ENCODE measurements at regions not wholly inside any gene's neighbourhood (a gene's known extent, or its start where the extent isn't known, plus 50 kb on each side); places are given as distances from the start of the nearest gene placed in this dataset.

- Mint-ChIP-seq H3K27me3 (ENCODE audit: low read depth) (no peaks in the 10 kb centered on the region), H3K36me3 (ENCODE audit: low read depth) (no peaks in the 10 kb centered on the region), H3K27ac (no peak overlapping the region), H3K4me1 (ENCODE audit: low read depth) (no peaks in the 10 kb centered on the region), H3K4me3 (ENCODE audit: low read depth) (no peak overlapping the region), H3K9me3 (peaks cover 36% of the 10 kb centered on the region)
- intact Hi-C loops (cut with micrococcal nuclease) = no loop called here
- no peak for DNase-seq (ENCODE audit: low spot score)
Observed at GRCh38 chr5:27594141-27594540, 555.8 kb upstream of the CDH9 start.

DNA sequence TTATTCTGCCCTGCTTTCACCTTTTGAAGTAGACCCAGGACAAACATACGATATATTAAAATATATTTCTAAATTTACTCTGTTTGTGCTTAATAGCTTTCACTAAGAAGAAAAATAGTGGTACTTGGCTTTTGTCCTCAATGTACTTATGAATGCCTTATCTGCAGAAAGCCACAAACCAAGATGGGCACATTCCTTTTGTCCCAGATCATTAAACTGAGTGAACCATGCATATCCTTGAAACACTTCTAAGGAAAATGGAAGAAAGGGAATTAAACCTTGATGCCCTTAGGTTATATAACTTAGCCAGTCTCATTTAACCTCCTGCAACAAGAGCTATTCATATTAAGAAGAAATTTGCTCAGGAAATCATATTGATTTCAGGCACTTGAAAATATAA, 553.8 kb upstream of the CDH9 start:
- no peak overlapping the region for H3K4me3 Mint-ChIP-seq (ENCODE audit: low read depth)

GRCh38 chr5:27590503-27590902, 552.1 kb upstream of the CDH9 start:
- Mint-ChIP-seq H3K27ac (no peak overlapping the region), H3K9me3 (peaks cover 51% of the 10 kb centered on the region), H3K27me3 (ENCODE audit: low read depth) (no peaks in the 10 kb centered on the region), H3K4me3 (ENCODE audit: low read depth) (no peak overlapping the region), H3K36me3 (ENCODE audit: low read depth) (no peaks in the 10 kb centered on the region), H3K4me1 (ENCODE audit: low read depth) (no peaks in the 10 kb centered on the region)
- intact Hi-C loops (cut with micrococcal nuclease) = no loop called here
- DNase-seq (ENCODE audit: low spot score) = no peak

More for the DNA sequence above, 553.8 kb upstream of the CDH9 start:
- H3K27ac Mint-ChIP-seq = no peak overlapping the region
- no peaks in the 10 kb centered on the region for H3K4me1 Mint-ChIP-seq (ENCODE audit: low read depth)
- H3K36me3 Mint-ChIP-seq (ENCODE audit: low read depth) = no peaks in the 10 kb centered on the region
- intact Hi-C loops (cut with micrococcal nuclease) = no loop called here
- peaks cover 51% of the 10 kb centered on the region for H3K9me3 Mint-ChIP-seq
- no peaks in the 10 kb centered on the region for H3K27me3 Mint-ChIP-seq (ENCODE audit: low read depth)
- no peak for DNase-seq (ENCODE audit: low spot score)

GRCh38 chr5:27578279-27578678, 539.9 kb upstream of the CDH9 start:
- no peak overlapping the region for H3K27ac Mint-ChIP-seq
- intact Hi-C loops (cut with micrococcal nuclease) = no loop called here
- DNase-seq (ENCODE audit: low spot score) = no peak
- no peaks in the 10 kb centered on the region for H3K36me3 Mint-ChIP-seq (ENCODE audit: low read depth)
- H3K9me3 Mint-ChIP-seq = peaks cover 43% of the 10 kb centered on the region
- H3K4me3 Mint-ChIP-seq (ENCODE audit: low read depth) = no peak overlapping the region
- no peaks in the 10 kb centered on the region for H3K27me3 Mint-ChIP-seq (ENCODE audit: low read depth)
- H3K4me1 Mint-ChIP-seq (ENCODE audit: low read depth) = no peaks in the 10 kb centered on the region

DNA sequence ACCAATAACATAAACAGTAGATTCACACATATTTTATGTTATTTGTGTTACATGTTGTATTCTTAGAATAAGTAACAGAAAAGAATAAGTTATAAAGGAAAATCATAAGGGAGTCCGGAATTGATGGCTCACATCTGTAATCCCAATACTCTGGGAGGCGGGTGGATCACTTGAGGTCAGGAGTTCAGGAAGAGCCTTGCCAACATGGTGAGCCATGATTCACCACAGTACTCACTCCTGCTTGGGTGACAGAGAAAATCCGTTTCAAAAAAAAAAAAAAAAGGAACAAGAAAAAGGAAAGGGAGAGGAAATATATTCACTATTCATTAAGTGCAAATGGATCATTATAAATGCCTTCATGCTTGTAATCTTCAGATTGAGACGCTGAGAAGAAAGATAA, 533.3 kb upstream of the CDH9 start:
- no peaks in the 10 kb centered on the region for H3K36me3 Mint-ChIP-seq (ENCODE audit: low read depth)
- no peak for DNase-seq (ENCODE audit: low spot score)
- no peaks in the 10 kb centered on the region for H3K4me1 Mint-ChIP-seq (ENCODE audit: low read depth)
- no peak overlapping the region for H3K27ac Mint-ChIP-seq
- no peaks in the 10 kb centered on the region for H3K27me3 Mint-ChIP-seq (ENCODE audit: low read depth)
- intact Hi-C loops (cut with micrococcal nuclease) = no loop called here
- H3K4me3 Mint-ChIP-seq (ENCODE audit: low read depth) = no peak overlapping the region
- H3K9me3 Mint-ChIP-seq = peaks cover 17% of the 10 kb centered on the region

DNA sequence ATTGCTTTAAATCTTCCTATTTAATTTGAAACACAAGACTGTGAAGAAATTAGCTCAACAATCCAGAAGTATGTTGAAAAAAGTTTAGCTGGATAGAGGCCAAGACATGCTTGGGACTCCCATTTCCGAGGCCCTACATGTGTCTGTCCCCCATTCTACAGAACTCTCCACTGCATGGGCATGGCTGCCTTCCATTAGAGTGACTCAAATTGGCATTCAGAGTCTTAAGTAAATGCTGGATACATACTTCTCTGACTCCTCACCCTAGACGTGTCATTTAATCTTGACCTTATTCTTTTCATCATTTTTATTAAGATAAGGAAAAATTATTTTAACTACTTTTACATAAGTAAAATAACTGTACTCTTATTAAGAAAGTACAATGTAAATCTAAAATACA, 530.4 kb upstream of the CDH9 start:
- Mint-ChIP-seq H3K9me3 (peaks cover 4% of the 10 kb centered on the region), H3K4me3 (ENCODE audit: low read depth) (no peak overlapping the region), H3K36me3 (ENCODE audit: low read depth) (no peaks in the 10 kb centered on the region), H3K27ac (no peak overlapping the region), H3K27me3 (ENCODE audit: low read depth) (no peaks in the 10 kb centered on the region), H3K4me1 (ENCODE audit: low read depth) (no peaks in the 10 kb centered on the region)
- intact Hi-C loops (cut with micrococcal nuclease) = no loop called here
- no peak for DNase-seq (ENCODE audit: low spot score)

DNA sequence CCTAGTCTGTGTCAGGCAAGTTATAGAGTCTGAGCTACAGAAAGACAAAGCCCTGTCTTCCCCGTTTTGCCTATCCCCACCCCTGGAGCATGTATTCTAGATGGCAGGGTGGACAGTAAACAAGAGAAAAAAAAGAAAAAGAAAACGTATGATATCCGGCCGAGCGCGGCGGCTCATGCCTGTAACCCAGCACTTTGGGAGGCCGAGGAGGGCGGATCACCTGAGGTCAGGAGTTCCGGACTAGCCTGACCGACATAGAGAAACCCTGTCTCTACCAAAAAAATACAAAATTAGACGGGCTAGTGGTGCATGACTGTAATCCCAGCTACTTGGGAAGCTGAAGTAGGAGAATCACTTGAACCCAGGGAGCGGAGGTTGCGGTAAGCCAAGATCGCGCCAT, 523.0 kb upstream of the CDH9 start:
- no peaks in the 10 kb centered on the region for H3K27me3 Mint-ChIP-seq (ENCODE audit: low read depth)
- no peak overlapping the region for H3K27ac Mint-ChIP-seq
- intact Hi-C loops (cut with micrococcal nuclease) = no loop called here
- peaks cover 18% of the 10 kb centered on the region for H3K9me3 Mint-ChIP-seq
- H3K4me3 Mint-ChIP-seq (ENCODE audit: low read depth) = no peak overlapping the region
- no peak for DNase-seq (ENCODE audit: low spot score)
- no peaks in the 10 kb centered on the region for H3K4me1 Mint-ChIP-seq (ENCODE audit: low read depth)
- no peaks in the 10 kb centered on the region for H3K36me3 Mint-ChIP-seq (ENCODE audit: low read depth)

DNA sequence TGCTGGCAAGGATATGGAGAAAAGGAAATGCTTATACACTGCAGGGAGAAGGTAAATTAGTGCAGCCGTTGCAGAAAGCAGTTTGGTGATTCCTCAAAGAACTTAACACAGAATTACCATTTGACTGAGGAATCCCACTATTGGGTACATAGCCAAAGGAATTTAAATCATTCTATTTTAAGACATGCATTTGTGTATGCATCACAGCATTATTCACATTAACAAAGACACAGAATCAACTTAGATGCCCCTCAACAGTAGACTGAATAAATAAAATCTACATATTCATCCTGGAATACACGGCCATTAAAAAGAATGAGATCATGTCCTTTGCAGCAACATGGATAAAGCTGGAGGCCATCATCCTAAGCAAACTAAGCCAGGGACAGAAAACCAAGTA, 510.1 kb upstream of the CDH9 start:
- no peaks in the 10 kb centered on the region for H3K27me3 Mint-ChIP-seq (ENCODE audit: low read depth)
- intact Hi-C loops (cut with micrococcal nuclease) = no loop called here
- no peak overlapping the region for H3K4me3 Mint-ChIP-seq (ENCODE audit: low read depth)
- no peaks in the 10 kb centered on the region for H3K4me1 Mint-ChIP-seq (ENCODE audit: low read depth)
- H3K36me3 Mint-ChIP-seq (ENCODE audit: low read depth) = no peaks in the 10 kb centered on the region
- H3K9me3 Mint-ChIP-seq = peaks cover 61% of the 10 kb centered on the region
- no peak overlapping the region for H3K27ac Mint-ChIP-seq
- DNase-seq (ENCODE audit: low spot score) = no peak

- DNase-seq (ENCODE audit: low spot score) = no peak
- Mint-ChIP-seq H3K27me3 (ENCODE audit: low read depth) (no peaks in the 10 kb centered on the region), H3K36me3 (ENCODE audit: low read depth) (no peaks in the 10 kb centered on the region), H3K27ac (no peak overlapping the region), H3K4me3 (ENCODE audit: low read depth) (no peak overlapping the region), H3K9me3 (peaks cover 31% of the 10 kb centered on the region), H3K4me1 (ENCODE audit: low read depth) (no peaks in the 10 kb centered on the region)
- intact Hi-C loops (cut with micrococcal nuclease) = no loop called here
Observed at GRCh38 chr5:27535031-27535557, 496.7 kb upstream of the CDH9 start.

DNA sequence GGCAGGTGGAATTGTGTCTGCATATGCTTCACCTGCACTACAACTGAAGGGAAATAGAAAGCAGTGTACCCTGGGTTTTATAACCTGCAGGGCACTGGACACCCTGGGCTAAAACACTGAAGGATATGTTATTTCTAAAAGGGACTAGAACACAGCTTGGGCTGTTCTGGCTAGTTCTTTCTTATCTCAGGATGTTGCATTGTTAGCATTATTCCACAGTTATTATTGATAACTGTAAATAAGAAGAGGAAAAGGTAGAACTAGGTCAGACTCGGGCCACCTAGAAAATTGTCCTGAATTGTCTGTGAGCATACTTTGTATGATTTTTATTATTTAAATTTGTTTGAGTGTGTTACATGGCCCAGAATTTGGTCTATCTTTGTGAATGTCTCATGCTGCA, 493.9 kb upstream of the CDH9 start:
- Mint-ChIP-seq H3K36me3 (ENCODE audit: low read depth) (no peaks in the 10 kb centered on the region), H3K4me3 (ENCODE audit: low read depth) (no peak overlapping the region), H3K27ac (no peak overlapping the region), H3K4me1 (ENCODE audit: low read depth) (no peaks in the 10 kb centered on the region), H3K9me3 (peaks cover 38% of the 10 kb centered on the region), H3K27me3 (ENCODE audit: low read depth) (no peaks in the 10 kb centered on the region)
- no peak for DNase-seq (ENCODE audit: low spot score)
- intact Hi-C loops (cut with micrococcal nuclease) = no loop called here

- intact Hi-C loops (cut with micrococcal nuclease) = no loop called here
- no peak for DNase-seq (ENCODE audit: low spot score)
Observed at GRCh38 chr5:27524515-27524914, 486.1 kb upstream of the CDH9 start.

GRCh38 chr5:27523629-27524028, 485.2 kb upstream of the CDH9 start:
- no peak for DNase-seq (ENCODE audit: low spot score)
- intact Hi-C loops (cut with micrococcal nuclease) = no loop called here
- no peaks in the 10 kb centered on the region for H3K36me3 Mint-ChIP-seq (ENCODE audit: low read depth)
- no peak overlapping the region for H3K4me3 Mint-ChIP-seq (ENCODE audit: low read depth)
- peaks cover 57% of the 10 kb centered on the region for H3K9me3 Mint-ChIP-seq
- H3K27me3 Mint-ChIP-seq (ENCODE audit: low read depth) = no peaks in the 10 kb centered on the region
- H3K27ac Mint-ChIP-seq = no peak overlapping the region
- H3K4me1 Mint-ChIP-seq (ENCODE audit: low read depth) = no peaks in the 10 kb centered on the region

More at GRCh38 chr5:27524515-27524914, 486.1 kb upstream of the CDH9 start:
- Mint-ChIP-seq H3K9me3 (peaks cover 55% of the 10 kb centered on the region), H3K36me3 (ENCODE audit: low read depth) (no peaks in the 10 kb centered on the region), H3K4me3 (ENCODE audit: low read depth) (no peak overlapping the region), H3K27ac (no peak overlapping the region), H3K27me3 (ENCODE audit: low read depth) (no peaks in the 10 kb centered on the region), H3K4me1 (ENCODE audit: low read depth) (no peaks in the 10 kb centered on the region)

GRCh38 chr5:27516437-27516836, 478.1 kb upstream of the CDH9 start:
- no peak for DNase-seq (ENCODE audit: low spot score)
- Mint-ChIP-seq H3K36me3 (ENCODE audit: low read depth) (no peaks in the 10 kb centered on the region), H3K9me3 (peaks cover 61% of the 10 kb centered on the region), H3K27me3 (ENCODE audit: low read depth) (no peaks in the 10 kb centered on the region), H3K4me3 (ENCODE audit: low read depth) (no peak overlapping the region), H3K4me1 (ENCODE audit: low read depth) (no peaks in the 10 kb centered on the region), H3K27ac (no peak overlapping the region)
- intact Hi-C loops (cut with micrococcal nuclease) = no loop called here

- Mint-ChIP-seq H3K9me3 (peaks cover 41% of the 10 kb centered on the region), H3K27ac (no peak overlapping the region), H3K36me3 (ENCODE audit: low read depth) (no peaks in the 10 kb centered on the region), H3K27me3 (ENCODE audit: low read depth) (no peaks in the 10 kb centered on the region), H3K4me1 (ENCODE audit: low read depth) (no peaks in the 10 kb centered on the region), H3K4me3 (ENCODE audit: low read depth) (no peak overlapping the region)
- intact Hi-C loops (cut with micrococcal nuclease) = no loop called here
- no peak for DNase-seq (ENCODE audit: low spot score)
Observed at GRCh38 chr5:27511061-27511460, 472.7 kb upstream of the CDH9 start.
